HG03342 (cell line): ENCODE measurements at regions not wholly inside any gene's neighbourhood (a gene's known extent, or its start where the extent isn't known, plus 50 kb on each side); places are given as distances from the start of the nearest gene placed in this dataset.

Source experiments
- ATAC-seq: cut with Tn5 transposase; IDR thresholded peaks from one replicate; pipeline ENCODE4 v1.9.1; 2021; ENCODE audit warnings: mild to moderate bottlenecking, moderate library complexity; ENCODE audit not compliant: unreplicated experiment

- no peak for ATAC-seq
These were observed 321.1 kb downstream of the STIM2 start for GRCh38 chr4:27181693-27182092.

DNA sequence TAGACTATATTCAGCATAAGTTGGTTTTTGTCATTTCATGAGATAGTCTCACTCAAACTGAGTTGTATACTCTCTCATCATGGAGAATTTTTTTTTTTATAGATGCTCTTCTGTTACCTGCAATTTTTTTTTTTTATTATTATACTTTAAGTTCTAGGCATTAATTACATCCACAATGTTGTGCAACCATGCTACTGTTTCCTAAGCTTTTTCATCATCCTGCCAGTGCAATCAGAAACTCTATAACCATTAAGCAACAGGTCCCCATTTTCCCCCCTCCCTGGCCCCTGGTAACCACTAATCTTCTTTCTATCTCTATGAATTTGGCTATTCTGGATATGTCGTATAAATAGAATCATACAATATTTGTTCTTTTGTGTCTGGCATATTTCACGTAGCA is 321.6 kb downstream of the STIM2 start:
- no peak for ATAC-seq

DNA sequence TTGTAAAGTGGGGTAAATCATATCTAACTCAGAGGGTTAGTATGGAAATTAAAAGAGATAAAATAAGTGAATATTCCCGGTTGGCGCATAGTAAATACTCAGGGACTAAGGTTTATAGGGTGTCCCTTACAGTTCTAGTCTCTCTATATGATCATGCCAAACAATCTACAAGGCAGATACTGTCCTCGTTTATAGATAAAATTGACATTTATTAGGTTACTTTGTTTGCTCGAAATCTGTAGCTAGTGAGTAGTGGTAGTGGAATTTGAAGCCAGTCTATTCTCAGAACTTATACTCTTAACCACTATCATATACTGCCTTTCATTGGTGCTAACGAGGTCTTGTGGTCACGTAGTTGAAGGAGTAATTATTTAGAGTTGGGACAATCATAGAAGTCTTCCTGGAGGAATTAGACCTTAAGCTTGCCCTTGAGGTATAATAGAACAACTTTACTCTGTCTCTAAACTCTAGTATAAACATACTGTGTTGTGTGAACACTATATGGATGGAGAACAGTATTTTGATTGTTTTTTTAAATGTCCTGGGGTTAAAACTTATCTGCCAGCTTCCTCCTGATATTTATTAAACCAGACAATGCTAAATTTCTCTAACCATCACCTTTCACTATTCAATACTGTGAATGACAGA is 324.0 kb downstream of the STIM2 start:
- no peak for ATAC-seq

- ATAC-seq = no peak
These were observed 326.1 kb downstream of the STIM2 start for GRCh38 chr4:27186710-27187109.

GRCh38 chr4:27187786-27188185 is 327.1 kb downstream of the STIM2 start:
- no peak for ATAC-seq

GRCh38 chr4:27189683-27190082 is 329.0 kb downstream of the STIM2 start:
- no peak for ATAC-seq

GRCh38 chr4:27191592-27191991 is 331.0 kb downstream of the STIM2 start:
- no peak for ATAC-seq

- ATAC-seq = no peak
These were observed 334.0 kb downstream of the STIM2 start for GRCh38 chr4:27194599-27195176.

GRCh38 chr4:27198246-27198645 is 337.6 kb downstream of the STIM2 start:
- ATAC-seq = no peak

- ATAC-seq = no peak
These were observed 338.3 kb downstream of the STIM2 start for GRCh38 chr4:27198971-27199370.

- ATAC-seq = no peak
These were observed 345.4 kb downstream of the STIM2 start for GRCh38 chr4:27206009-27206408.

- ATAC-seq = no peak
These were observed 350.3 kb downstream of the STIM2 start for GRCh38 chr4:27210956-27211355.

DNA sequence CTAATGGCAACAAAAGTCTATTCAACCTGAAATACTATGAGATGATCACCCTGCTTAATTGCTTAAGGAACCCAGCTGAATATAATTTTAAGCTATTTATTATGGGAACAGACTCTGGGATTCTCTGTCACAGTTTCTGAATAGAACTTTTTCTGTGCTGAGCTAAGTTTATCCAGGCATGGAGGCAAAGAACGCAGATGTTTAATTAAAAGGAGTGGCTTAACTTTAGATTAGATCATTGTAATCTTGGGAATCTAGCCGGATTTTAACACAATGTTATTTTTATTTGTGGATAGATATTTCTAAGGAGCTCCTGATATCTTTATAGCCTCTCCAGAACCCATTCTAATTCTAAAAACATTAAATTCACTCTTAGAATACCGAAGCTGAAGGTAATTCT is 353.4 kb downstream of the STIM2 start:
- ATAC-seq = no peak

DNA sequence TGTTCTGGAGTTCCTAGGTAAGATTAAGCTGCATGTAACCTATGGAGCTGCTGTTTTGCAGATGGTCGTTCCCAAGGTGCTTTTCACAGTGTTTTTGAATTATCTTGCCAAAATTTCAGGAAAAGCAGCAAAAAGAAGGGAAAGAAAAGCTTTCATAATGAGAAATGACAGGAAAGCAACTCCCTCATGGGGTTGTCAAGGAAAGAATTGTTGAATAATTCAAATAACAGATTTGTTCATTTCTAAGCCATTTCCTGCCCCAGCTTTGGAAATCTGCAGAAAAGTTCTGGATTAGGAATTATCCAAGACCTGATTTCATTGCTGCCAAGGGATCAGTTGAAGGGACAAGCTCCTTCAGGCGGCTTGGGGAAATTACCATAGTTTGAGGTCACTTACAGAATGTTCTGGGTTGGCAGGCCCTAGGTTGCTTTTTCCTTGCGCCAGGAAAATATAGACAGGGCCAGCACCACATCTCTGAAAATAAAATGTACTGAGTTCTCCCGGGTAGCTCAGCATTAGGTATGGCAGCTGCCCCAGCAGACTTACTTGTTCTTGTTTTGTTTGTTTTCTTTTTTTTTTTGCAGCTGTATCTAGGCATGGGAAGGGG is 354.7 kb downstream of the STIM2 start:
- ATAC-seq = no peak

GRCh38 chr4:27217261-27217769 is 356.7 kb downstream of the STIM2 start:
- ATAC-seq = no peak

DNA sequence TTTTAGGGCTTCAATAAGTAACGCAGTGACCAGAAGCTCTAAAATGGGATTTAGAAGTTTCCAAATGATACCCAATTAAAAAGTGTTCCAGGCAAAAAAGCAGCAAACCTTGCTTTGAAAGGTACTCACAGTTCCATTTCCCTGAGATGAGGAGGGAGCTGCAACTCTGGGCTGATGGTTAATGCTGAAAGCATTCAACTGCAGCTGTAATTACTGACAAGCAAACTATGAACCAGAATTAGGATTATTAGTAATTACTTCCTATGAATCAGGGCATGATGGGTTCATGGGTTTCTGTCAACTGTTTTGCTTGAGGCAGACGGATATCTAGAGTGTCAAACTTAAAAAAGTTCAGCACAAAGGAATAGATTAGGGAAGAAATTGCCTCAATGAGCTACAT is 357.4 kb downstream of the STIM2 start:
- no peak for ATAC-seq

DNA sequence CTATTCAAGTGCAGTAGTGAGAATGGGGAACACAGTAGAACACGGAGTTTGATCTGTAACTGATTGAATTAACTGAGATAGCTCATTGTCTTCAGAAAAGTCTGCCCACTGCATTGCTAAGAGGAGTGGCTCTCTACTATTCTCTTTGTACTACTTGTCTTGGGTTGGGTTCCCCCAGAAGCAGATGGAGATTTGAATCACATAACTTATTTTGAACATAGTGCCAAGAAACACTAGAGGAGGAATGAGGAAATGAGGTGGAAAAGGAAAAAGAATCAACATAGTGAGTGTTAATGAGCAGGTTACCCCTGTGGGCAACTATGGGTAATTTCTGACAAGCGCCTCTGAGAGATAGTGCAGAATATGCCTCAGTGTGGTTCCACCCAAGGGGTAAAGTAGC is 362.7 kb downstream of the STIM2 start:
- no peak for ATAC-seq

DNA sequence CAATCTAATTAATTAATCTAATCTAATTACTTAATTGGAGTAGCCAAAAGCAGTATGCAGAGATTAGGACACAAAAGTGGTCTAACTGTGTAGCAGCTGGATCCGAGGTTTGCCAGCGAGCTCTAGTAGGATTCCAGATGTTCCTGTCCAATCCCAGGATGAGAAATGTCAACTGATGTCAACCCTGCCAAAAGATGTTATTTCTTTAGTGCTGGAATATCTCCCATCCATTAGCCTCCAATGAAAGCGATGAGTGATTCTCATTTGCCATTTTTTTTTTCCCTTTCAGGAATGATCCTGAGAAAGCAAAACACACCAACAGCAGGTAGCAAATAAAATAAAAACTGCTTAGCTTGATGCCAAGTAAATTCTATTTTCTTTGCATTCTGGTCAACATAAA is 372.9 kb downstream of the STIM2 start:
- no peak for ATAC-seq

GRCh38 chr4:27234306-27234899 is 373.8 kb downstream of the STIM2 start:
- ATAC-seq = no peak

DNA sequence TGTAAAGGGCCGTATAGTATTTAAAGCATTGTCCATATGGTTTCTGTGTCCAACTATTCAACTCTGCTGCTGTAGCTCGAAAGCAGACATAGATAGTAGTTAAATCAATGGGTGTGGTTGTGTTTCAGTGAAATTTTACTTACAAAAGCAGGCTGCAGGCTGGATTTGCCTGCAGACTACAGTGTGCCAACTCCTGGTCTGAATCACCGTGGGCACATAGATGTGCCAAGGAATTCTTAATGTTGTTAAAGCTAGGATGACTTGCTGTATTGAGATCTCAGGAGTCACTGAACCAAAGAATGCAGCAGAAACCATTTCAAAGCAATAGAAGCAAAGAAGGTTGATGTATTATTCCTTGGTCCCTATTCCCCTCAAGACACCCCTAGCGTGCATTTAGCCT is 379.0 kb downstream of the STIM2 start:
- ATAC-seq = no peak

DNA sequence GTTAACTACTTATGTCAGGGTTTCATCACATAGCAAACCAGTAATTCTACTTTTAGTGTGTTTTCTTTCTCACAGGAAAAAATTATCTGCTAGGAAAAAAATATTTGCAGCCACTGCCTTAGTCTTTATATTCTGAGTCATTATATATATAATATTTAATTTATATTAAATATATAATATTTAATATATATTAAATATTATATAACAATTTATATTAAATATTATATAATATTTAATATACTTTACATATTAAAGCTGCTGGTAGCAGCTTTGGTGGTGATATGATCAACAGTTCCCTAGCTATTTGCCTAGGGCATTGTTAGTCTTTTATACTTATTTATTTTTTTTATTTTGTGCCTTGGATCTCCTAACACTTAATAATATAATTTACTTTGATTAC is 381.6 kb downstream of the STIM2 start:
- ATAC-seq = no peak

DNA sequence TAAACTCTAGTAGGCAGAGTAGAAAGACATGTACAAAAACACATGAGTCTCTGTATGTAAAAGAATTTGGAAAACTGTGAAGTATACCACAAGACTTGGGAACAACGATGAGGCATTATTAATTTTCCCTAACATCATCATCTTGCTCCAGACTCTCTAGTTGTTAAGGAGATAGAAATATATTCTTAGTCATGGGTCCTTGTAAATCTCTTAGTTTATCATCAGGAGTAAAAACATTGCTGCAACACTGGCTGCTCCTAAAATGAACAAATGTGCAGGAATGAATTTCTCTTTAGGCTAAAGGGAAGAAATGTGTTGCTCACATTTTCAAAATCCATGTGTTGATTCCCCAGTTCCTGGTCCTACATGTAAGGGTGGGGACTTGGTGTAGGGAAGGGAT is 384.6 kb downstream of the STIM2 start:
- no peak for ATAC-seq
